ENCODE measurements at regions not wholly inside any gene's neighbourhood (a gene's known extent, or its start where the extent isn't known, plus 50 kb on each side); places are given as distances from the start of the nearest gene placed in this dataset.

- no peak for TF ChIP-seq POLR2A (IDR thresholded peaks at IDR 0.05)
- no peak for TF ChIP-seq CTCF (IDR thresholded peaks at IDR 0.05 in 4 of 5, conservative IDR thresholded peaks at IDR 0.05 in 1 of 5)
- Histone ChIP-seq H3K36me3 (no peaks in the 10 kb centered on the region), H3K9me3 (no peaks in the 10 kb centered on the region), H3K27ac (no peak overlapping the region), H3K4me3 (no peak overlapping the region), H3K4me1 (no peaks in the 10 kb centered on the region), H3K27me3 (no peaks in the 10 kb centered on the region)
- no peak for ATAC-seq
- DNase-seq: no peak
- intact Hi-C loops (cut with DNase I; ENCODE audit: low total_unique reads): no loop called here
- in situ Hi-C loops (cut with MboI; ENCODE audit: low sequenced_read_pairs in 4 of 4): no loop called here
Measured at GRCh38 chr15:36479200-36479896, 100.1 kb upstream of the CDIN1 start.

GRCh38 chr15:36481156-36481555, 98.3 kb upstream of the CDIN1 start:
- no peak for ATAC-seq

GRCh38 chr15:36483409-36483808, 96.0 kb upstream of the CDIN1 start:
- in situ Hi-C loops (cut with MboI; ENCODE audit: low sequenced_read_pairs in 4 of 4) (no loop called here), intact Hi-C loops (cut with DNase I; ENCODE audit: low total_unique reads) (no loop called here)
- DNase-seq: no peak
- Histone ChIP-seq H3K36me3 (no peaks in the 10 kb centered on the region), H3K4me3 (no peak overlapping the region), H3K27me3 (no peaks in the 10 kb centered on the region), H3K27ac (no peak overlapping the region), H3K4me1 (no peaks in the 10 kb centered on the region), H3K9me3 (no peaks in the 10 kb centered on the region)
- no peak for TF ChIP-seq CTCF (IDR thresholded peaks at IDR 0.05 in 4 of 5, conservative IDR thresholded peaks at IDR 0.05 in 1 of 5)
- no peak for TF ChIP-seq POLR2A (IDR thresholded peaks at IDR 0.05)
- ATAC-seq: no peak

More at GRCh38 chr15:36481156-36481555, 98.3 kb upstream of the CDIN1 start:
- Histone ChIP-seq H3K36me3 (no peaks in the 10 kb centered on the region), H3K27me3 (no peaks in the 10 kb centered on the region), H3K27ac (no peak overlapping the region), H3K4me3 (no peak overlapping the region), H3K4me1 (no peaks in the 10 kb centered on the region), H3K9me3 (no peaks in the 10 kb centered on the region)
- TF ChIP-seq POLR2A (IDR thresholded peaks at IDR 0.05) (no peak), CTCF (IDR thresholded peaks at IDR 0.05 in 4 of 5, conservative IDR thresholded peaks at IDR 0.05 in 1 of 5) (no peak)
- intact Hi-C loops (cut with DNase I; ENCODE audit: low total_unique reads): no loop called here
- DNase-seq: no peak
- in situ Hi-C loops (cut with MboI; ENCODE audit: low sequenced_read_pairs in 4 of 4): no loop called here

- Histone ChIP-seq H3K27me3 (no peaks in the 10 kb centered on the region), H3K36me3 (no peaks in the 10 kb centered on the region), H3K27ac (no peak overlapping the region), H3K9me3 (no peaks in the 10 kb centered on the region), H3K4me1 (no peaks in the 10 kb centered on the region), H3K4me3 (no peak overlapping the region)
- in situ Hi-C loops (cut with MboI; ENCODE audit: low sequenced_read_pairs in 4 of 4): no loop called here
- TF ChIP-seq POLR2A (IDR thresholded peaks at IDR 0.05): no peak
- TF ChIP-seq CTCF (IDR thresholded peaks at IDR 0.05 in 4 of 5, conservative IDR thresholded peaks at IDR 0.05 in 1 of 5): no peak
- intact Hi-C loops (cut with DNase I; ENCODE audit: low total_unique reads): no loop called here
- DNase-seq (no peak), ATAC-seq (no peak)
Measured at GRCh38 chr15:36484038-36484778, 95.2 kb upstream of the CDIN1 start.
